ENCODE measurements at regions not wholly inside any gene's neighbourhood (a gene's known extent, or its start where the extent isn't known, plus 50 kb on each side); places are given as distances from the start of the nearest gene placed in this dataset.
"Not testable (repeated sequence)": the region's sequence is repeated elsewhere in the genome, so short reads cannot be mapped to it uniquely, and the experiment has no call there.

DNA sequence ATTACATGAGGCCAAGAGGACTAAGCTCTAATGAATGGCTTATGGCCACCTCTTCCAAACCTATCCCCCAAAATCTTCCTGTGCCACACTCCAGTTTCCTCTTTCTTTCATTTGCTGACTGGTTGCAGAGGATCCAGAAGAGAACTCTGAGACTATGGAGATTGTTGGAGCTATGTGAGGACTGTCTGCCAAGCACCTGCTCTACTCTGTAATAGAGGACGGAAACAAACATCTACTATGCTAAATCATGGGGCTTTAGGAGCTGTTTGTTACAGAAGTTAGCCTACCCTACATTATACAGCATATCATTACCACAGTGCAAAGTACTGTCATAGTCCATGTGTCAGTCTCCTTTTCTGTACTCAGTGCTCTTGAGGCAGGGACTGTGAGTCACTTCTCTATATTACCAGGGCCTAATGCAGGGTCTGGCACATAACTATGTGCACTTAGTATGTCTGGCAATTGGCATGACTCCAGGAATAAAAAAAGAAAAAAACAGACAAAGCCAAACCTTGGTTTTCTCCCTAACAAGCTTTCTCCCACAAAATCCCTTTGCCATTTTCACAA, 95.1 kb downstream of the RPAP3 start:
- no peak overlapping the region for H3K4me3 Mint-ChIP-seq
- H3K27me3 Mint-ChIP-seq (ENCODE audit: insufficient read depth) = no peaks in the 10 kb centered on the region; the same call in 1 of the 2 replicates
- H3K27ac Mint-ChIP-seq = no peak overlapping the region
- no peaks in the 10 kb centered on the region for H3K4me1 Mint-ChIP-seq (ENCODE audit: low read depth)
- TF ChIP-seq, protein P1, sequence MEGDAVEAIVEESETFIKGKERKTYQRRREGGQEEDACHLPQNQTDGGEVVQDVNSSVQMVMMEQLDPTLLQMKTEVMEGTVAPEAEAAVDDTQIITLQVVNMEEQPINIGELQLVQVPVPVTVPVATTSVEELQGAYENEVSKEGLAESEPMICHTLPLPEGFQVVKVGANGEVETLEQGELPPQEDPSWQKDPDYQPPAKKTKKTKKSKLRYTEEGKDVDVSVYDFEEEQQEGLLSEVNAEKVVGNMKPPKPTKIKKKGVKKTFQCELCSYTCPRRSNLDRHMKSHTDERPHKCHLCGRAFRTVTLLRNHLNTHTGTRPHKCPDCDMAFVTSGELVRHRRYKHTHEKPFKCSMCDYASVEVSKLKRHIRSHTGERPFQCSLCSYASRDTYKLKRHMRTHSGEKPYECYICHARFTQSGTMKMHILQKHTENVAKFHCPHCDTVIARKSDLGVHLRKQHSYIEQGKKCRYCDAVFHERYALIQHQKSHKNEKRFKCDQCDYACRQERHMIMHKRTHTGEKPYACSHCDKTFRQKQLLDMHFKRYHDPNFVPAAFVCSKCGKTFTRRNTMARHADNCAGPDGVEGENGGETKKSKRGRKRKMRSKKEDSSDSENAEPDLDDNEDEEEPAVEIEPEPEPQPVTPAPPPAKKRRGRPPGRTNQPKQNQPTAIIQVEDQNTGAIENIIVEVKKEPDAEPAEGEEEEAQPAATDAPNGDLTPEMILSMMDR (IDR thresholded peaks at IDR 0.05) = no peak
- peaks cover 52% of the 10 kb centered on the region for H3K9me3 Mint-ChIP-seq
- H3K36me3 Mint-ChIP-seq (ENCODE audit: low read depth) = peaks cover 54% of the 10 kb centered on the region
- no peak for DNase-seq

DNA sequence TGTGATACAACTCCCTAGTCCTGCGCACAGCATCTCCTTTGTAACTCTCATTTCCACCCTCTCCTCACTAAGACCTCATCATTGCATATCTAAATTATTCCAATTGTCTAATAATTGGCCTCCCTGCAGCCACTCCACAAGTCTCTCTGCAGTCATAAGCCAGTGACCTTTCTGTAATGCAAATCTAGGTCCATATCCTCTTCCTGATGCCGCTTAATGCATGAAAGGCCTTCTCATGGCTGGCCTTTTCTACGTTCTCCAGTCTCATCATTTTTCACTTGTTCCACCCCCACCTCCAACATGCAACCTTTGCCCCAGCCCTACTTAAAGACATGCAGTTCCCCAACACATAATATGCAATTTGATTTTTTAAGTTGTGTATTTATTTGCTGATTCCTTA, 96.0 kb downstream of the RPAP3 start:
- TF ChIP-seq, protein P1 (IDR thresholded peaks at IDR 0.05) = no peak
- Mint-ChIP-seq H3K36me3 (ENCODE audit: low read depth) (peaks cover 57% of the 10 kb centered on the region), H3K27me3 (ENCODE audit: insufficient read depth) (no peaks in the 10 kb centered on the region; the same call in 1 of the 2 replicates), H3K9me3 (peaks cover 50% of the 10 kb centered on the region), H3K27ac (no peak overlapping the region), H3K4me1 (ENCODE audit: low read depth) (peaks cover 6% of the 10 kb centered on the region), H3K4me3 (no peak overlapping the region)
- no peak for DNase-seq

DNA sequence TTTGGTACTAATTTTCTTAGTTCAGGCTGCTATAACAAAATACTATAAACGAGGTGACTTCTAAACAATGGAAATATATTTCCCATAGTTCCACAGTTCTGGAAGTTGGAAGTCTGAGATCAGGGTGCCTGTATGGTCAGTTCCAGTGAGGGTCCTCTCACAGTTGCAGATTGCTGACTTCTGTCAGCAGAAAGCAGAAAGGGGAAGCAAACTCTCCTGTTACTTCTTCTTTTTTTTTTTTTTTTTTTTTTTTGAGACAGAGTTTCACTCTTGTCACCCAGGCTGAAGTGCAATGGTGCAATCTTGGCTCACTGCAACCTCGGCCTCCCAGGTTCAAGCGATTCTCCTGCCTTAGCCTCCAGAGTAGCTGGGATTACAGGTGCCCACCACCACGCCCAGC, 97.2 kb downstream of the RPAP3 start:
- H3K4me3 Mint-ChIP-seq; DNase-seq; H3K27me3 Mint-ChIP-seq (ENCODE audit: insufficient read depth); H3K27ac Mint-ChIP-seq: not testable (repeated sequence)
- peaks cover 44% of the 10 kb centered on the region for H3K9me3 Mint-ChIP-seq
- H3K36me3 Mint-ChIP-seq (ENCODE audit: low read depth) = peaks cover 50% of the 10 kb centered on the region
- peaks cover 12% of the 10 kb centered on the region for H3K4me1 Mint-ChIP-seq (ENCODE audit: low read depth)

DNA sequence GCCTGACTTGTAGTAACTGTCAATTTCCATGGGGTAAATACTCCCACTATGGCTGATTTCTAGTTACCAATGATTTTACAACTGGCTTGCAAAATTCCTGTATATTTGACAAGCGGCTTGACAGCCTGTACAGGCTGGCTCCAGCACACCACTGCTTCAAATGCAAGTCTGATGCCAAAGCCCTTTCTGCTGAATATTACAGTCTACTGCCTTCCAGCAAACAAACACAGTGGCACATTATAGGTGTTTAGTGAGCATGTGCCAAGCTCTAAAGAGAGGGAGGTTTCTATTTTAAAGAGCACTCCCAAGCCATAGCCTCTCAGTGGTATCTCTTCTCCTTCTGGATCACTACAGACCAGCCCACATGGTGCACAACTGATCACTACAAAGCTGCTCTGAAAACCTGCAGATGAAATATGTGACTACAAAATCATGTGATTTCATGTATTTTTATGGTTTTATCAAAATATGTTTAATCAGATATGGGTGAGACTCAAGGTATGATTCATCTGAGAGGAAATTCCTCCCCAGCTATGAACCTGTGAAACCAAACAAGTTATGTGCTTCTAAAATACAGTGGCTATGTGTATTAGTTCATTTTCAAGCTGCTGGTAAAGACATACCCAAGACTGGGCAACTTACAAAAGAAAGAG, 101.5 kb downstream of the RPAP3 start:
- Mint-ChIP-seq H3K36me3 (ENCODE audit: low read depth) (peaks cover 31% of the 10 kb centered on the region), H3K27me3 (ENCODE audit: insufficient read depth) (no peaks in the 10 kb centered on the region; the same call in 1 of the 2 replicates), H3K27ac (no peak overlapping the region), H3K4me1 (ENCODE audit: low read depth) (peaks cover 12% of the 10 kb centered on the region), H3K9me3 (peaks cover 27% of the 10 kb centered on the region), H3K4me3 (no peak overlapping the region)
- no peak for DNase-seq
- TF ChIP-seq, protein P1 (IDR thresholded peaks at IDR 0.05) = no peak

DNA sequence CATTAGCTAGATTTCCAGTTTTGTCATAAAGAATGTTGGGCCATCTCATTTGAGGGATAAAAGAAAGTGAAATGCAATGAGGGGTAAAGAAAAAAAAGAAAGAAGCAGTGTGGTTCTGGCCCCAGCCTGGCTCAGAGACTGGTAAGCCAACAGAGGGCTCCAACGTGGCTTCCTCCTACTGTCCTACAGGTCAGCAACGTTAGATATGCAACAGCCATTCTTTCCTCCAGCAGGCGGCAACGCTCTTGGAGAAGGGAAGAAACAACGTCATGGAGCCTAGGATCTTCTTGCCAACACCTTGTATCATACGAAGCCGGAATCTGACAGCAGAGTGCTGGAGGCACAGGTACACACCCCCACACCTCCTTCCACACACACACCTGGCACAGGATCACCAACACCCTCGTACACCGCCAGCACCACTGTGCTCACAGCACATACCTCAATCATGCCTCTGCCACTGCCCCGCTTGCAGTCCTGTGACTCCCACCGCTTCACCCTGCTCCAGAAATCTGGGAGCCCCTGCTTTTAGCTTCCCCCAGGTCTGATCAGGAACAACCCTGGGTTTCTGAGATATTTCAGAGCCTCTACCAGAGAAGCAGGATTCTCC, 102.8 kb downstream of the RPAP3 start:
- H3K4me1 Mint-ChIP-seq (ENCODE audit: low read depth) = peaks cover 12% of the 10 kb centered on the region
- H3K4me3 Mint-ChIP-seq = no peak overlapping the region
- TF ChIP-seq, protein P1 (IDR thresholded peaks at IDR 0.05) = no peak
- DNase-seq = no peak
- peaks cover 24% of the 10 kb centered on the region for H3K9me3 Mint-ChIP-seq
- H3K36me3 Mint-ChIP-seq (ENCODE audit: low read depth) = peaks cover 27% of the 10 kb centered on the region
- H3K27ac Mint-ChIP-seq = no peak overlapping the region
- H3K27me3 Mint-ChIP-seq (ENCODE audit: insufficient read depth) = no peaks in the 10 kb centered on the region; the same call in 1 of the 2 replicates

DNA sequence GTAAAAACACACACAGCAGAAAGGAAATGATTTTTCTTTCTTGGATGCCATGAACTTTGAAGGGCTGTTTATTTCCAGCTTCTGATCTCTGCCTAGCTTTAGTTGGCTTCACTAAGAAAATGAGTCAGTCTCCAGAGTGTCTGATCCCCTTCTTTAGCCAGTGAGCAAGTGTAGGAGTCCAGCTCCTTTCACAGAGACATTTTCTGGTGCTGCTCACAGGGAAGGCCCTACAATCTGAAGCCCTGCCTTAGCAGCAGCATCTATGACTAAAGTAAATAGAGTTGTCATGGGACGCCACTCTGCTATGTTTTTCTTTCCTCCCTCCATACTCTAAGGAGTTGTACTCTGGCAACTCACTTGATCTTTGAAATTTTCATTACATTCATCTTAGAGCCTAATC, 103.5 kb downstream of the RPAP3 start:
- Mint-ChIP-seq H3K36me3 (ENCODE audit: low read depth) (peaks cover 20% of the 10 kb centered on the region), H3K27ac (no peak overlapping the region), H3K4me1 (ENCODE audit: low read depth) (peaks cover 12% of the 10 kb centered on the region), H3K27me3 (ENCODE audit: insufficient read depth) (no peaks in the 10 kb centered on the region; the same call in 1 of the 2 replicates), H3K9me3 (peaks cover 16% of the 10 kb centered on the region), H3K4me3 (no peak overlapping the region)
- TF ChIP-seq, protein P1 (IDR thresholded peaks at IDR 0.05) = no peak
- DNase-seq = no peak
